Uterus (tissue), 2 donors: ENCODE measurements at regions not wholly inside any gene's neighbourhood (a gene's known extent, or its start where the extent isn't known, plus 50 kb on each side); places are given as distances from the start of the nearest gene placed in this dataset.

Experiments used
- CTCF ChIP-seq, 4 experiments: fragments of 200-600 bp in 2 of 4; fragments of 450-650 bp in 2 of 4; sonication (generic) in 2 of 4; IDR thresholded peaks; one replicate each; pipeline ENCODE4 v1.5.1; 2016 to 2019; ENCODE audit warnings: antibody characterized with exemption in 4 of 4, mild to moderate bottlenecking in 2 of 4, moderate library complexity in 1 of 4
- POLR2A ChIP-seq, 2 donors: fragments of 450-650 bp; IDR thresholded peaks; one replicate each; pipeline ENCODE4 v1.6.1; 2016; ENCODE audit warnings: antibody characterized with exemption in 2 of 2, mild to moderate bottlenecking in 1 of 2, moderate library complexity in 1 of 2

- TF ChIP-seq CTCF (IDR thresholded peaks at IDR 0.05), result no peak
- TF ChIP-seq POLR2A (IDR thresholded peaks at IDR 0.05), result no peak
Measured at GRCh38 chr19:16012552-16012951, 63.7 kb upstream of the TPM4 start.
